H1 (cell line): ENCODE measurements at regions not wholly inside any gene's neighbourhood (a gene's known extent, or its start where the extent isn't known, plus 50 kb on each side); places are given as distances from the start of the nearest gene placed in this dataset.

Experiments
- CHD2 ChIP-seq: IDR thresholded peaks from 2 replicates; pipeline ENCODE4 v1.6.1; 2012; ENCODE audit warnings: low read length, improper control_type of control experiment
- CTCF ChIP-seq, 3 experiments: IDR thresholded peaks; 1 replicate in 2 of 3; 2 replicates in 1 of 3; pipeline versions ENCODE4 v1.5.1 to v1.6.1; 2011; ENCODE audit warnings: low read length in 3 of 3, mild to moderate bottlenecking in 3 of 3, inconsistent platforms in 2 of 3, low read depth in 1 of 3, moderate library complexity in 1 of 3; ENCODE audit not compliant: insufficient read depth in 1 of 3; ENCODE audit errors: control extremely low read depth in 1 of 3
- EP300 ChIP-seq, 2 experiments: IDR thresholded peaks; 1 replicate in 1 of 2; 2 replicates in 1 of 2; pipeline ENCODE4 v1.6.1; 2011 to 2012; ENCODE audit warnings: low read depth in 2 of 2, low read length in 2 of 2, mild to moderate bottlenecking in 2 of 2, borderline replicate concordance in 1 of 2, inconsistent platforms in 1 of 2, moderate library complexity in 1 of 2

GRCh38 chr6:105557291-105557690, 154.4 kb upstream of the PREP start:
- TF ChIP-seq EP300 (IDR thresholded peaks at IDR 0.05; ENCODE audit: borderline replicate concordance in 1 of 2, low read depth in 2 of 2, low read length in 2 of 2) (no peak), CTCF (IDR thresholded peaks at IDR 0.05; ENCODE audit: control extremely low read depth in 1 of 3, insufficient read depth in 1 of 3, low read depth in 1 of 3, low read length in 3 of 3) (no peak), CHD2 (no peak)
